Hematopoietic multipotent progenitor cell treated with erythropoietin and hydrocortisone succinate and interleukin-3 and kit ligand, for 17 days (in vitro differentiated cells): ENCODE measurements at regions not wholly inside any gene's neighbourhood (a gene's known extent, or its start where the extent isn't known, plus 50 kb on each side); places are given as distances from the start of the nearest gene placed in this dataset.

ENCODE experiments used
- DNase-seq: peaks from one replicate; pipeline ENCODE4 v3.0.0-alpha.2; 2015; ENCODE audit warnings: low spot score

DNA sequence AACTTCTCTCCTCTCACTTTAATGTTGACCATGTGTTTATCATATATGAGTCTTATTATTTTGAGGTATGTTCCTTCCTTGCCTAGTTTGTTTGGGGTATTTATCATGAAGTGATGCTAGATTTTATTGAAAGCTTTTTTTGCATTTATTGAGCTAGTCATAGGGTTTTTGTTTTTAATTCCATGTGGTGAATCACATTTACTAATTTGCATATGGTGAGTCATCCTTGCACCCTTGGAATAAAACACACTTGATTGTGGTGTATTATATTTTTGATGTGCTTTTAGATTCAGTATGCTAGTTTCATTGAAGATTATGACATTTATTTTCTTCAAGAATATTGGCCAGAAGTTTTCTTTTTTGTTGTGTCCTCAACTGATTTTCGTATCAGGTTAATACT, 464.6 kb downstream of the PCDH18 start:
- no peak for DNase-seq

GRCh38 chr4:137065311-137065710, 467.0 kb downstream of the PCDH18 start:
- DNase-seq = no peak

DNA sequence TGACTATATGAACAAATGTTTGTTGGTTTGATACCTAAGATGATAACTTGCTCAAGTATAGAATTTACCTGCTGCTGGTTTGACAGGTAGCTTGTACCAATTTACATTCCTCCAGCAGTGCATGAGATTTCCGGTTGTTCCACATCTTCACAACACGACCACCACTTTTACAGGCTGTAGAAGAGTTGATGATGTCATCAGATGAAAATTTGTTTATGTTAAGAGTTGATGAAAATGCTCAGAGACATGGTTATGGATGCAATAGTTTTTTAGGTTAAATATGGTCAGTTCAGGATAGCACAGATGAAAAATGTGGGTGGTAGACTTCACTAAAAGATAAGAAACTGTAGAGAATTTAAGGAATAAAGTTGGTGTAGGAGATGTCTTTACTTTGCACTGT, 468.3 kb downstream of the PCDH18 start:
- no peak for DNase-seq

DNA sequence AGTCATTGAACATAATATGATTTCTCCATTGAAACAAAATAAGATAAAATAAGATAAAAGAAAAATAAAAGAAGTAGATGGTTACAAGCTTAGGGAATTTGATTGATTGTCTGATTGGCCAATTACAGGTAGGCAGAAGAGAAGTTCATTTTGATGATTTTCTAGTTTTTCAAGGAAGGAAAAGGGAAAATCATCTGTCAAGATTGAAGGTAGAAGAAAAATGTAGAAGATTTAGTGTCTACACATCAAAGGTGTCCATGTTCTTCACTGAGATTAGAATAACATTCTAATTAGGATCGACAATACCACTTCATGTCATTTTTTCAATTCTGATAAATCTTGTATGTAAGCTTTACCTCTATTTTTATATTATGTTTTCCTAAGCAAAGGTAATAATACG, 489.1 kb downstream of the PCDH18 start:
- no peak for DNase-seq

- DNase-seq = no peak
These were observed 492.9 kb downstream of the PCDH18 start for GRCh38 chr4:137039370-137039769.

DNA sequence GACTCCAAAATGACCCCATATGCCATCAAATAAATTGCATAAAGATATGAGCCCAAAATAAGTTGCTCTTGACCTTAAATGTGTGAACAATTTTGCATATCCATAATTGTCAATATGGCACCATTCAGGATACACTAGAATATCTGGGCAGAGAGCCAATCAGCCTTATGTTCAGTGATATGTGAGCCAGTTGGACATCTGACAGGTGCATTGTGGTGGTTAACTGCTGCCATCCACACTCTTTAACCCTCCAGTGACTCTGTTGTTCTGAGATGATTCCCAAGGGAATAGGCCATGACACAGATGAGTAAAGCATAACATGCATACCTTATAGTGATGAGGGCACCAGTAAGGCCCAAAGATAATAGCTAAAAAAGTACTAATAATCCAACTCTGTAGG, 500.1 kb downstream of the PCDH18 start:
- DNase-seq = no peak

- no peak for DNase-seq
These were observed 503.3 kb downstream of the PCDH18 start for GRCh38 chr4:137029026-137029425.

DNA sequence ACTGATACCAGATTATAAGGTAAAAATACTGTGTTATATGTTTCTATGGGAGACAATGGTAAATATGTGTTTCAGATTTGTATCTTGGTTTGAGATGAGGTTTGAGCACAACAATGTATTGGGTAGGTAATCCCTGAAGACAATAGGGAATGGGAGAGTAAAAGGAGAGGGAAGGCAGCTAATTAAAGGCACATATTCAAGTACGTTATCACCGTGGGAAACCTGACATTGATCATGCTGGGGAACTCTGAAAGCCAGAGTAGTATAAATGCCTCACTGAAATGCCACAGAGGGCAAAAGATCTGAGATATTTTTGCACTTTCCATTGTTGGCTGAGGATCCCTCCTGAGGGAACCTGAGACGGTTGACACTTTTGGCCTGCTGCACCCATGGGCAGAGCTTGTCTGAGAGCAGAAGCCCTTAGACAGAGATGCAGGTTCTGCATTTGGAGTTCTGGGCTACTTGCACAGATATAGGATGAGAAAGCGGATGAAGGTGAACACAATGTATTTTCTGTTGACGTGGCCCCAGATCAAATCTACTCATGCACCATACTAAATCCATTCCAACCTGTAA, 506.7 kb downstream of the PCDH18 start:
- DNase-seq = no peak

GRCh38 chr4:137015426-137016409, 516.6 kb downstream of the PCDH18 start:
- DNase-seq = no peak

GRCh38 chr4:137000432-137000831, 531.9 kb downstream of the PCDH18 start:
- DNase-seq = no peak

- no peak for DNase-seq
These were observed 540.3 kb downstream of the PCDH18 start for GRCh38 chr4:136992032-136992431.

DNA sequence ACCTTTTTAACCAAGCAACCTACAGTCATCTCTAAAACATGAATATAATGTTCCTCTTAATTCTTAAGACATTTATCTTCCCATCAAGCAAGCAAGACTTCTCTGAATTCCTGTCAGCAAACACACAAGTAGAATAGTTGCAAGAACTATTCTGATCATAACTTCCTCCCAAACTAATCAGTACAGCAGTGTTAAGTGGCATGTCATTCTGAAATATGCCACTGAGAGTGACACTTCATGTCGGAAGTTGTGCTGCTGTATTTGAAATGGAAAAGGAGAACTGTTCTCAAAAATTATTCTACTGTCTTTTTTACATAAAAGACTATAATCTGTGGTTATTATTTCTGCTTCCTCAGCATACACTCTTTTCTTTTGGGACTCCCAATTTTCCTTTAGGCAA, 546.6 kb downstream of the PCDH18 start:
- no peak for DNase-seq

GRCh38 chr4:136967069-136967468, 565.2 kb downstream of the PCDH18 start:
- DNase-seq = no peak

- no peak for DNase-seq
These were observed 566.8 kb downstream of the PCDH18 start for GRCh38 chr4:136965478-136965877.

GRCh38 chr4:136962868-136963267, 569.4 kb downstream of the PCDH18 start:
- no peak for DNase-seq

DNA sequence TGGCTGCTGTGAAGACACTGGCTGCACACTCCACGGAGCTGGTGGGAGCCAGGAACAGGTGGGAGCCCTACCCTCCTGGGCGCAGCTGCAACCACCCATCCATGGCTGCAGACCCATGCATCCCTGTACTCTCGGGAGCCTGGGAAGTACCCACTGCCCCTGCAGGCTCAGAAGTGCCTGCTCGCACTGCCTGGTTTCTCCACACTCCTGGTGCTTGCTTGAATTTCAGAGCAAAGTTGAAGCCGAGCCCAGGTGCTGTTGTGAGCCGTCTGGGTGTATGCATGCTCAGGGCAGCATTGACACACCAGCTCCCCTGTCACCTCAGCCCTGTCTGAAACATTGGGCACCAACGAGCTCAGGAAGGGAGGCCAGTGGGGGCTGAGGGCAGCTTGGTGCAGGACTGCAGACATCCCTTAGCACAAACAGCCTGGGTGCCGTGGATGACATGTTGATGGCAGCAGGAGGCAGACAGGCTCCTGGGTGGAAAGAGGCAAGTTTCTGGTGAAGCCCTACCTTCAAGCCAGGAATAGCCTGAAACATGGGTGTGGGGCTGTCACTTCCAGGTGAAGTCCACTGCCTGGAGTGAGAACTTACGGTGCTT, 585.9 kb downstream of the PCDH18 start:
- DNase-seq = no peak

DNA sequence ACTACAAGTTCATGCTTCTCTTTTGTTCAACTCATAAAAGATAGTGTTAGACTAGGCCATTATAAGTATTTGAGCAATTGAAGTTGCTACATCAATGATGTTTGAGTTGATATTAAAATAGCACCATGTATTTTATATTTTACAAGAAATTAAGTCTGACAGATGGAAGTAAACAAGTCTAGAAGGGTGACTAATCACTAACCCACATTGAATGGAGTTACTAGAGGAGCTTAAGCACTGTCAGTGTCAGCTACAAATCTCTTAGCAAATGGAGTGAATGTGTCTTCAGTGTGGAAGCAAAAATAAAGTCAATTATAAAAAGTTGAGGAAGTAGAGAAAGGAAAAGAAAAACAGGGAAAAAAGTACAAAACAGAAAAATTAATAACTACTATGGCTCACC, 592.5 kb downstream of the PCDH18 start:
- DNase-seq = no peak

- no peak for DNase-seq
These were observed 596.4 kb downstream of the PCDH18 start for GRCh38 chr4:136935871-136936270.

DNA sequence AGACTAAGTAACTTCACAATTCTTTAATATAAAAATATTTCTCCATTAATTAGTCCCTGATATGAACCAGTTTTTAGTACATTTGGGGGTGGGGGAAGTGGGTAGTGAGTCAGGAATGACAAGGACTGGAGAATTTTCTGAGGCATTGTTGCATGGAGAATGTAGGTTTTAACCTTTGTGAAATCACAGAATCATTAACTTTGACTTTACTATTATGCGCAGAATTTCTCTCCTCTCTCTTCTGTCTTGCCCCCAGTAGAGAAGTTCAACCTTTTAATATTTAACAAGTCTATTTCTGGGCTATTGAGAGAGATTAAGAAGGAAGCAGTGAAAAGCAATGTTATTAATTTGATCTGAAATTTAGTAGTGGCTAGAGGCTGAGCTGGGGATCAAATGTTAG, 597.0 kb downstream of the PCDH18 start:
- DNase-seq = no peak

DNA sequence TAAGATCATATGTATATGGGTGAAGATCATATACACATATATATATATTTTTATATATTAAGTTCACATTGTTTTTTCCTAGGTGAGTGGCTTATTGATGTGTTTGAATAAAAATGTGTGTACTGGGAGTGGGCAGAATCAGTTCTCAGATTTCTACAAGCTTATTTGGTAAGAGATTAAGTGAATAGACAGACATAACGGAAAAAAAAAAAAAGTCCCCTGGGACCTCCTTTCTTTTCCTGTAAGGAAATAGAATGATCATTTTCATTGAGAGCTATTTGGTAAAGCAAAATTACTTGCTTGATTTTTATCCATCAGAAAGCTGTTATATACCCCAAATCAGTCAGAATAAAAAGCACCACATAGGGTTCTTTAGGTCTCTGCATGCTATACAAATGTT, 597.7 kb downstream of the PCDH18 start:
- DNase-seq = no peak

DNA sequence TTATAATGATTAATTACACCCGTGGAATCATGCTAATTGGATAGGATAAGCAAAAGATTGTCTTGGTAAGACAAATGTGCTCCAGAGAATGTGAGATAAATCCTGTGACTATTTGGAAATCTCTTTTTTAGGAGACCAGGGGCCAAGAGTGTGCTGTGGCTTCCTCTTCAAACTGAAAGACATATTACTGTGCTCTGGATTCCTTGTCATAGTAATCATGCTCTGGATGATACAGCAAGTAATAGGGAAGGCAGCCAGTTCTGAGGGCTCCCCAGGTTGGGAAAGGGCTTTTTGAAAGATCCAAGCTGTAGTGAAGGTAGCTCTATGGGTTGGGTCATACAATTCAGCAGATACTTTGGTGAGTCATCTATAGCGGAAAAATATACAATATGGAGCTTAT, 600.5 kb downstream of the PCDH18 start:
- DNase-seq = no peak

DNA sequence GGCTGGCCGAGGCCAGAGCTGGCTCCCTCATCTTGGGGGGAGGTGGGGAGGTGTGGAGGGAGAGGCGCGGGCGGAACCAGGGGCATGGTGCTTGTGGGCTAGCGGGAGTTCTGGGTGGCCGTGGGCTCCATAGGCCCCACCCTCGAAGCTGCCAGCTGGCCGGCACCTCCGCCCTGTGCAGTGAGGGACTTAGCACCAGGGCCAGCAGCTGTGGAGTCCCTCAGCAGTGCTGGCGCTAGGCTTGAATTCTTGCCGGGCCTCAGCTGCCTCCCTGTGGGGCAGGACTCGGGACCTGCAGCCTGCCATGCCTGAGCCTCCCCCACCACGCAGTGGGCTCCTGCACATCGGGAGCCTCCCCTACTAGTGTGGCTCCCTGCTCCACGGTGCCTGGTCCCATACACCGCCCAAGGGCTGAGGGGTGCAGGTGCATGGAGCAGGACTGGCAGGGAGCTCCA, 603.3 kb downstream of the PCDH18 start:
- DNase-seq = no peak

- no peak for DNase-seq
These were observed 605.1 kb downstream of the PCDH18 start for GRCh38 chr4:136927172-136927571.
